Activated CD4-positive, alpha-beta memory T cell treated with anti-CD3 and anti-CD28 coated beads for 36 hours (primary cell): ENCODE measurements at regions not wholly inside any gene's neighbourhood (a gene's known extent, or its start where the extent isn't known, plus 50 kb on each side); places are given as distances from the start of the nearest gene placed in this dataset.

Source experiments
- CTCF ChIA-PET: fragments of 350-600 bp; sonication (Branson Sonifier 250); formaldehyde crosslinking; loops from one replicate; lab custom pipeline; 2021; ENCODE audit warnings: antibody characterized with exemption, inconsistent platforms; lab: Charles Lee
- POLR2A ChIA-PET: fragments of 350-600 bp; sonication (Branson Sonifier 250); formaldehyde crosslinking; loops from one replicate; lab custom pipeline; 2021; ENCODE audit warnings: antibody characterized with exemption; lab: Charles Lee
- DNase-seq: peaks from one replicate; pipeline ENCODE4 v3.0.0-alpha.2; 2020
- H3K27ac Mint-ChIP-seq: one replicate; pipeline ENCODE4 v1.8.0; 2021; ENCODE audit warnings: mixed read lengths
- H3K27me3 Mint-ChIP-seq: one replicate; pipeline ENCODE4 v1.8.0; 2021; ENCODE audit warnings: mixed read lengths
- H3K36me3 Mint-ChIP-seq: one replicate; pipeline ENCODE4 v1.8.0; 2021; ENCODE audit warnings: mixed read lengths
- H3K4me1 Mint-ChIP-seq: one replicate; pipeline ENCODE4 v1.8.0; 2021; ENCODE audit warnings: low read depth, mixed read lengths
- H3K4me3 Mint-ChIP-seq: one replicate; pipeline ENCODE4 v1.8.0; 2021; ENCODE audit warnings: mild to moderate bottlenecking, mixed read lengths
- H3K9me3 Mint-ChIP-seq: one replicate; pipeline ENCODE4 v1.8.0; 2021; ENCODE audit warnings: mixed read lengths
- intact Hi-C: fragments of 100-400 bp; cut with micrococcal nuclease; formaldehyde crosslinking; loops from one replicate; pipeline ENCODE4 v1.15.1; 2023

DNA sequence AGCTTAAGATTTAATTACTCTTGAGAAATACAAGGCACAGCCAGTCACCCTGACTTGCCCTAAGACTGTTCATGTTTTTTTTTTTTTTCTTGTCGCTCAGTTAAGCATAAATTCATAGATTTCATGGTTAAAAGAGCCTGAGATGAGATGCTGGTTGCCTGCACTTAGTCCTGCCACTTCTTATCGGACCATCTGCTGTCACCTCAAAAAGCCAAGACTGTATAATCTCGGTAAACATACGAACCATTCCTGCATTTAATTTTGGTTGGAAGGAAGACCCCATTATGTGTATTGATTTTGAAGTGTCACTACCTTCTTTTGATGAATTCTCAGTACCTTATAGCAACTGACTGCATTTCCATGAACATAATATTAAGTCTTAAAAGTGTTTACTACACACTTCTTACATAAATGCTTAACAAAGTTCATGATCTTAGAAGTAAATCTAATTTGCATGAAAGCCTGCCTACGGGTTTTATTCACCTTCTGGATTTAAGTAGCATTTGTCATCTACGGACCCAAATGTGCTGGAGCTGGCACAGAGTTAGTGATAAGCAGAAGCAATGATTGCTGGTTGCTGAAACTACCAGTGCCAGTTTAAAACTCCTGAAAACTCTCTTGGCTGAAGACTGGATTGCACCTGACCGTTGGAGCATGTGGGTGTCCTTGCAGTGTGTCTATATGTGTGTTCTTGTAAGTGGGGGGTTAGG, 843.4 kb downstream of the TMEM182 start:
- no peaks in the 10 kb centered on the region for H3K4me1 Mint-ChIP-seq
- peaks cover 12% of the 10 kb centered on the region for H3K9me3 Mint-ChIP-seq
- ChIA-PET POLR2A (no interaction called here), CTCF (no interaction called here)
- intact Hi-C loops, result no loop called here
- no peak for DNase-seq
- no peaks in the 10 kb centered on the region for H3K36me3 Mint-ChIP-seq
- H3K4me3 Mint-ChIP-seq, result no peak overlapping the region
- H3K27ac Mint-ChIP-seq, result no peak overlapping the region
- H3K27me3 Mint-ChIP-seq, result no peaks in the 10 kb centered on the region

DNA sequence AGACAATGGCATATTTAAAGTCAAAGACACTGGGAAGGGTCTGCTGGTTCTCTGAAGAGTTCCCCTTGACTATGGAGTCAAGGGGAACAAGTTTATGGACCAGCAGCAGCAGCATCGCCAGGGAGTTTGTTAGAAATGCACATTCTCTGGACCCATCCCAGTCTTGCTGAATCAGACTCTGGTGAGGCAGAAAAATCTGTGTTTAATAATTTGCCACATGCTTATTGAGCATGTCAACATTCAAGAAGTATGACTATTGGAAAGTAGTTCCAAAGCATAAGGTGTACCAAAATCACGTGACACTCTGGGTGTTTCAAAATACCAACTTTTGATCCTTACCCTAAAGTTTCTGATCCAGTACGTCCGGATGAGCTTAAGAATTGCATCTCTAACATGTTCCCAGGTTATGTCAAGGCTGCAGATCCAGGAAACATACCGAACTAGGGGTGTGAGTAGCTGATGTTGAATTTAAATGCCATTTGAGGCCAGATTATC, 853.8 kb downstream of the TMEM182 start:
- CTCF ChIA-PET, result no interaction called here

GRCh38 chr2:103616891-103617290, 855.1 kb downstream of the TMEM182 start:
- H3K27me3 Mint-ChIP-seq, result no peaks in the 10 kb centered on the region
- CTCF ChIA-PET, result no interaction called here

More for the DNA sequence above, 853.8 kb downstream of the TMEM182 start:
- intact Hi-C loops, result no loop called here
- H3K4me3 Mint-ChIP-seq, result no peak overlapping the region
- no peaks in the 10 kb centered on the region for H3K4me1 Mint-ChIP-seq
- peaks cover 28% of the 10 kb centered on the region for H3K9me3 Mint-ChIP-seq
- POLR2A ChIA-PET, result no interaction called here
- no peaks in the 10 kb centered on the region for H3K36me3 Mint-ChIP-seq
- H3K27ac Mint-ChIP-seq, result no peak overlapping the region
- no peaks in the 10 kb centered on the region for H3K27me3 Mint-ChIP-seq
- no peak for DNase-seq

GRCh38 chr2:103618112-103618511, 856.3 kb downstream of the TMEM182 start:
- Mint-ChIP-seq H3K9me3 (peaks cover 39% of the 10 kb centered on the region), H3K27me3 (no peaks in the 10 kb centered on the region), H3K27ac (no peak overlapping the region), H3K4me1 (no peaks in the 10 kb centered on the region), H3K36me3 (no peaks in the 10 kb centered on the region), H3K4me3 (no peak overlapping the region)
- intact Hi-C loops, result no loop called here
- DNase-seq, result no peak
- POLR2A ChIA-PET, result no interaction called here
- CTCF ChIA-PET, result no interaction called here

More at GRCh38 chr2:103616891-103617290, 855.1 kb downstream of the TMEM182 start:
- DNase-seq, result no peak
- no peaks in the 10 kb centered on the region for H3K4me1 Mint-ChIP-seq
- H3K36me3 Mint-ChIP-seq, result no peaks in the 10 kb centered on the region
- H3K9me3 Mint-ChIP-seq, result peaks cover 33% of the 10 kb centered on the region
- H3K4me3 Mint-ChIP-seq, result no peak overlapping the region
- intact Hi-C loops, result no loop called here
- POLR2A ChIA-PET, result no interaction called here
- no peak overlapping the region for H3K27ac Mint-ChIP-seq

DNA sequence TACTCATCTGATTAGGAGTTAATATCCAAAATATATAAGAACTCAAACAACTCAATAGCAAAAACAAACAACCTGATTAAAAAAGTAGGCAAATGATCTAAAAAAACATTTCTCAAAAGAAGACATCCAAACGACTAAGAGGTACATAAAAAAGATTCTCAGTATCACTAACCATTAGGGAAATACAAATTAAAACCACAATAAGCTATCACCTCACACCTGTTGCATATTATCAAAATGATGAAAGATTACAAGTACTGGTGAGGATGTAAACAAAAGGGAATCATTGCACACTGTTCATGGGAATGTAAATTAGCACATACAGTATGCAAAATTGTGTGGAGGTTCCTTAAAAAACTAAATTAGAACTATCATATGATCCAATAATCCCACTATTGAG, 865.5 kb downstream of the TMEM182 start:
- H3K36me3 Mint-ChIP-seq, result no peaks in the 10 kb centered on the region
- H3K4me3 Mint-ChIP-seq, result no peak overlapping the region
- H3K27ac Mint-ChIP-seq, result no peak overlapping the region
- H3K9me3 Mint-ChIP-seq, result peaks cover 38% of the 10 kb centered on the region
- POLR2A ChIA-PET, result no interaction called here
- no peaks in the 10 kb centered on the region for H3K4me1 Mint-ChIP-seq
- DNase-seq, result no peak
- intact Hi-C loops, result no loop called here
- CTCF ChIA-PET, result no interaction called here
- H3K27me3 Mint-ChIP-seq, result no peaks in the 10 kb centered on the region

DNA sequence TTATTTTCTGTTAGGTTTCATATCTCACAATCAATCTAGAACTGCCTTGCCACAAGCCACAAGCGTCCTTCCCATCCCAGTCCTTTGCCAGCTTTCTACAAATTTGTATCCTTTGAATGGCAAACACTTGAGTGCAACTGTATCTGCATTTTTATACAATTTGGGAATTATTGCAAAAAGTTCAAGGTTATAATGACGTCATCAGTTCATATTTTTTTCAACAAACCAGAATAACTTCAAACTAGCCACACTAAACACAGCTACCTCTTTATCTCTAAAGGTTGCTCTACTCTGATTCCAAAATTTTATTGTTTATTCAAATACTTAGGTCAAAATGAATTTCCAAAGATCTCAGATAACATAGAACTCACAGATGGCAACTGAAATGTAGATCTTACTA, 877.1 kb downstream of the TMEM182 start:
- H3K27me3 Mint-ChIP-seq, result no peaks in the 10 kb centered on the region
- H3K4me3 Mint-ChIP-seq, result no peak overlapping the region
- no peak overlapping the region for H3K27ac Mint-ChIP-seq
- intact Hi-C loops, result no loop called here
- H3K9me3 Mint-ChIP-seq, result peaks cover 12% of the 10 kb centered on the region
- no peak for DNase-seq
- no peaks in the 10 kb centered on the region for H3K36me3 Mint-ChIP-seq
- H3K4me1 Mint-ChIP-seq, result no peaks in the 10 kb centered on the region
- ChIA-PET POLR2A (no interaction called here), CTCF (no interaction called here)

DNA sequence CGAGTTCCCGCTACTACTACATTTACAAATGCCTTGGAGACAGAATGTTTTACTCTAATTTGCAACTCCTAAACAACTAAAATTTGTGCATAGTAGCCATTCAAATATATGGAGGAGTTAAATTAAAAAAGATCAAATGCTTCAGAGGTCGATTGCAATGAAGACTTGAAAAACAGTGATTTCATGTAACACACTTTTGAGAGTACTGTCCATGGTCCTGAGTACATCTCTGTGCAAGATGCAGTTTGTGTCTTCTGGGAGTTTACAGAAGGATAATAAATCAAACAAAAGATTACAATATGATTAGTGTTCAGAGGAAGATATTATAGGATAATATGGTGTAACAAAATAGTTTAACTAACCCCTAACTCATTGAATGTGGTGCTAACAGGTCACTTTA, 894.7 kb downstream of the TMEM182 start:
- Mint-ChIP-seq H3K9me3 (peaks cover 13% of the 10 kb centered on the region), H3K4me3 (no peak overlapping the region), H3K27ac (no peak overlapping the region), H3K36me3 (no peaks in the 10 kb centered on the region), H3K27me3 (no peaks in the 10 kb centered on the region), H3K4me1 (no peaks in the 10 kb centered on the region)
- ChIA-PET CTCF (no interaction called here), POLR2A (no interaction called here)
- intact Hi-C loops, result no loop called here
- DNase-seq, result no peak

DNA sequence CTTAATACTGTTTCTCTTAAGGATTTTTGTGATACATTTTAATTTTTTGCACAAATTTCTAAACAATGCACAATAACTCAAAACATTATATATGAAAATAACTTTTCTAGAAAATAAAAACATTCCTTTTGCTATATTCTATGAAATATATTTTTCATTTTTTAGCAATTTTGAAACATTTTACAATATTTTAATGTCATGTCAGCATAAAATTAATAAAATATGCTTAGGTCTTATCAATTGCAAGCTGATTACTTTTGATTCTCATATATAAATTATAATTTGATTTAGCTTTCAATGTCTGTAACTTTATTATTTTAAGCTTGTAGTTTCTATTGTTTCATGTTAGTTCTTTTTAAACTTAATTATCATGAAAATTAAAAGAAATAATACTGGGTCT, 898.7 kb downstream of the TMEM182 start:
- POLR2A ChIA-PET, result no interaction called here
- intact Hi-C loops, result no loop called here
- Mint-ChIP-seq H3K4me1 (no peaks in the 10 kb centered on the region), H3K36me3 (no peaks in the 10 kb centered on the region), H3K4me3 (no peak overlapping the region), H3K9me3 (peaks cover 17% of the 10 kb centered on the region), H3K27ac (no peak overlapping the region), H3K27me3 (no peaks in the 10 kb centered on the region)
- DNase-seq, result no peak
- CTCF ChIA-PET, result no interaction called here

DNA sequence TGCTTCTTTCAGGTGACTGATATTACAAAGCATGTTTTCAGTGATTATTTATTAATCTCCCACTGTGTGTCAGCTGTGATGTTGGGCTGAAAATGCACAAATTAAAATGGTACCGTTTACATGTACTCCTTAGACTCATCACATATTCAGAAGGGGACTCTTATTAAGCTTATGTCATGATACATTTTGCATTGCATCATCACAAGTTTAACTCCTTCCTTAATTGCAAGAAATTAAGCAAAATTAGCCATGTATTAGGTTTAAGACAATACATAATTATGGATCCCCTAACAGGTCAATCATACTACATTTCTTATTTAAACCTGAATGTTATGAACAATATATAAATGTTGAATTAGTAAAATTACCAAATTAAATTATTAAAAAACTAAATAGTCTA, 899.1 kb downstream of the TMEM182 start:
- Mint-ChIP-seq H3K27ac (no peak overlapping the region), H3K36me3 (no peaks in the 10 kb centered on the region), H3K9me3 (peaks cover 17% of the 10 kb centered on the region), H3K4me1 (no peaks in the 10 kb centered on the region), H3K4me3 (no peak overlapping the region), H3K27me3 (no peaks in the 10 kb centered on the region)
- ChIA-PET POLR2A (no interaction called here), CTCF (no interaction called here)
- intact Hi-C loops, result no loop called here
- no peak for DNase-seq

DNA sequence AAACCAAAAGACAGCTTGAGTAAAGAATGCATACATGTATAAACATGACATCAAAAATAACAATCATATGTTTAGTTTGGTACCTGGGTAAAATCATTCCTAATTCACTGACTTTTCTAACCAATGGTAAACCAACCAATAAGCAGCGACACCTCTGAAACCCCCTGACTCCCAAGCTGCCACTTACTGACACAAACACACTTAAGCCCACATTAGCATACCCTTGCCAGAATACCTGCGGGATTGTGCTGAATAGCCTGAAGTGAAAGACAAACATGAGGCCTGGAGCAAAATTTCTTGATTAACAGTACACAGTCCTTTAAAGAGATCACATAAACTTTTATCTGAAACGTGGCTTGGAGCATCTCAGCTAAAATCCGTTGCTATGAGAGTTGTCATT, 902.9 kb downstream of the TMEM182 start:
- no peak for DNase-seq
- Mint-ChIP-seq H3K36me3 (no peaks in the 10 kb centered on the region), H3K4me1 (no peaks in the 10 kb centered on the region), H3K27ac (no peak overlapping the region), H3K9me3 (peaks cover 13% of the 10 kb centered on the region), H3K27me3 (no peaks in the 10 kb centered on the region), H3K4me3 (no peak overlapping the region)
- CTCF ChIA-PET, result no interaction called here
- POLR2A ChIA-PET, result no interaction called here
- intact Hi-C loops, result no loop called here

GRCh38 chr2:103667335-103667884, 905.6 kb downstream of the TMEM182 start:
- no peaks in the 10 kb centered on the region for H3K36me3 Mint-ChIP-seq
- no peaks in the 10 kb centered on the region for H3K4me1 Mint-ChIP-seq
- intact Hi-C loops, result no loop called here
- peaks cover 5% of the 10 kb centered on the region for H3K9me3 Mint-ChIP-seq
- no peak for DNase-seq
- CTCF ChIA-PET, result no interaction called here
- no peaks in the 10 kb centered on the region for H3K27me3 Mint-ChIP-seq
- no peak overlapping the region for H3K4me3 Mint-ChIP-seq
- no peak overlapping the region for H3K27ac Mint-ChIP-seq
- POLR2A ChIA-PET, result no interaction called here

- H3K27me3 Mint-ChIP-seq, result no peaks in the 10 kb centered on the region
- H3K4me3 Mint-ChIP-seq, result no peak overlapping the region
- H3K27ac Mint-ChIP-seq, result no peak overlapping the region
- ChIA-PET CTCF (no interaction called here), POLR2A (no interaction called here)
- H3K9me3 Mint-ChIP-seq, result peaks cover 3% of the 10 kb centered on the region
- DNase-seq, result no peak
- intact Hi-C loops, result no loop called here
- H3K36me3 Mint-ChIP-seq, result no peaks in the 10 kb centered on the region
- no peaks in the 10 kb centered on the region for H3K4me1 Mint-ChIP-seq
Observed at GRCh38 chr2:103669531-103669930, 907.7 kb downstream of the TMEM182 start.
